HG03280 (cell line): ENCODE measurements at regions not wholly inside any gene's neighbourhood (a gene's known extent, or its start where the extent isn't known, plus 50 kb on each side); places are given as distances from the start of the nearest gene placed in this dataset.
"Not testable (repeated sequence)": the region's sequence is repeated elsewhere in the genome, so short reads cannot be mapped to it uniquely, and the experiment has no call there.

Experiments
- ATAC-seq: cut with Tn5 transposase; IDR thresholded peaks from one replicate; pipeline ENCODE4 v1.9.1; 2021; ENCODE audit warnings: mild to moderate bottlenecking, moderate library complexity; ENCODE audit not compliant: unreplicated experiment

DNA sequence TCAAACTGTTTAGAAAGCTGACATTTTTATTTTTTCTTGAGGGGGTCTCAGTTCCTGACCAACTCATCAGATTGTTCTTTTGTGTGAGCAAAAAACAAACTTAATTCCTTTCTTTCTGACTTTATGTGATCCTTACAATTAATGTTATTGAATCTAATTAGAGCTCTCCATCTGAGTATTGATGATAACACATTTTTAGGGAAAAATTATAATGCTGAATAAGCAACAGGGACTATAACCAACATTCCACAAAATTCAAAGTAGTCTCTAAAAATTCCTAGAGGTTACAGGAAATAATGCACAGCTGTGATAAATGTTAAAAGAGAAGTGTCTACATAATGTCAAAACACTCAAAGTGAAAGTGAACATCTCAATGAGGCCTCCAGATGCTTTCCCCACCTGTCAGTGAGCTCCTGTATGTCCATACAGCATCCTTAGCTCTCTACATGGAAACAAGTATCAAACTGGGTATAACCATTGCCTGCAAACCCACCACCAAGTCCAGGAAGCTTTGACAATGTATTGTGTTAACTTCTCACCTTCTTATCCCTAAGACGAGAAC, 786.0 kb upstream of the SLC39A10 start:
- peak; percentile 58 for ATAC-seq

DNA sequence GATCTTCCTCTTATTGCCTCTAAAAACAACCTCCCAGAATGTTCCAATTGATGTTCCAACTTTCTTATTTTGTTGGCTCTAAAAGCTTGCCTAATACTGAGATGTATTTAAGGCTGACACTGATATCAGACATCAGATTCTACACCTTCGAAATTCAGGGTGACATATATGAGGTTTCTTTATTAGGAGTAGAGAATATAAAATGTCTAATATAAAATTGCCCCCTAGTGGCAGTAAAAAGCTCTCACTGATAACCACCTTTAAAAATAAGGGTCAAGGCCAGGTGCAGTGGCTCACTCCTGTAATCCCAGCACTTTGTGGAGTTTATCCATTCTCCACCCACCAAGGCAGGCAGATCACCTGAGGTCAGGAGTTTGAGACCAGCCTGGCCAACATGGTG, 789.7 kb upstream of the SLC39A10 start:
- ATAC-seq = no peak

DNA sequence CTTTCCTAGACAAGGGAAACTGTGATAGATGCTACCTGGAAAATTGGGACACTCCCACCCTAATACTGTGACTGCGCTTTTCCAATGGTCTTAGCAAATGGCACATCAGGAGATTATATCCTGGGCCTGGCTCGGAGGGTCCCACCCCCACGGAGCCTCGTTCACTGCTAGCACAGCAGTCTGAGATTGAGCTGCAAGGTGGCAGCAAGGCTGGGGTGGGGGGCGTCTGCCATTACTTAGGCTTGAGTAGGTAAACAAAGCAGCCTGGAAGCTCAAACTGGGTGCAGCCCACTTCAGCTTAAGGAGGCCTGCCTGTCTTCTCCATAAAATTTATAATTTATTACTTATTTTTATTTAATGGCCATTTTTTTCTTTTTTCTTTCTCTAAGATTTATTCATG, 802.1 kb upstream of the SLC39A10 start:
- ATAC-seq = no peak

DNA sequence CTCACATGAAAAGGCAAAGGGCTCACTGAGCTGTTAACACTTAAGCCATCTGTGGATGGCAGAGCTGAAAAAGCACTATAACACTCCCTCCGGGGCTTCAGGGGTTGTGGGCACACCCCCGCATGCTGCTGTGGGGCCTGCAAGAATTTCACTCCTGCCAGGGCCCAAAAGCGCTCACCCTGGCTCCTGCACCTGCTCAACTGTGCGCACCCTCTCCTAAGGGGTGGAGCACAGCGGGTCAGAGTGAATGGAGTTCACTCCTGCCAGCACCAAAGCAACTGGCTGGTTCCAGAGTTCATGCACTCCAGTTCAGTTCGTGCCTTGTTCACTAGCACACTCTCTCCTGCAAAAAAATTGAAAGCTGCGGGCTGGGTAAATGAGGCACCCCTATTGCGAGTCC, 814.2 kb upstream of the SLC39A10 start:
- ATAC-seq = no peak

DNA sequence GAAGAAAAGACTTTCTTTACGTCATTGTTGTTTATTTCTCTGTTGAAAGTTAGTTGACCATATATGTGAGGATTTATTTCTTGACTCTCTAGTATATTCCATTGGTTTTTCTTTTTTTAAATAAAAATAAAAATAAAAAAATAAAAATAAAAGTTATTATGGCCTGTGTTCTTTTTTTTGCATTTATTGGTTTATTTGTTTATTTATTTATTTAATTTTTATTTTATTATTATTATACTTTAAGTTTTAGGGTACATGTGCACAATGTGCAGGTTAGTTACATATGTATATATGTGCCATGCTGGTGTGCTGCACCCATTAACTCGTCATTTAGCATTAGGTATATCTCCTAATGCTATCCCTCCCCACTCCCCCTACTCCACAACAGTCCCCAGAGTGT, 822.7 kb upstream of the SLC39A10 start:
- ATAC-seq = not testable (repeated sequence)

DNA sequence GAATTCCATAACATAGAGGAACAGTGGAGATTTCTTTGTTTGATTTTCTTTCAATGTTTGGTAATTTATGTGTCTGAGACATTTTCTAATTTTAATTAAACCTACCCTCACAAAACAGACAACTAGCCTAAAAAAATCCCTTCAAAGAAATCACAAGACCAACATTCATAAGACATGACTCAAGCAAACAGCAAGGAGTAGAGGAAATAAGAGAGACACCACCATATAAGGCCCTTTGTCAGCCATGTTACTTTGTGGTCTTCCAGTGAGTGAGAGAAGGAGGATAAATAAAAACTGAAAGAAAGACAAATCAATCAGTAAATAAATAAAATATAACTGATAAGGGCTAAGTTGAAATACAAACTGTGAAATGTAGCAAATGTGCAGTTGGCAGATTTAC, 830.8 kb upstream of the SLC39A10 start:
- no peak for ATAC-seq

DNA sequence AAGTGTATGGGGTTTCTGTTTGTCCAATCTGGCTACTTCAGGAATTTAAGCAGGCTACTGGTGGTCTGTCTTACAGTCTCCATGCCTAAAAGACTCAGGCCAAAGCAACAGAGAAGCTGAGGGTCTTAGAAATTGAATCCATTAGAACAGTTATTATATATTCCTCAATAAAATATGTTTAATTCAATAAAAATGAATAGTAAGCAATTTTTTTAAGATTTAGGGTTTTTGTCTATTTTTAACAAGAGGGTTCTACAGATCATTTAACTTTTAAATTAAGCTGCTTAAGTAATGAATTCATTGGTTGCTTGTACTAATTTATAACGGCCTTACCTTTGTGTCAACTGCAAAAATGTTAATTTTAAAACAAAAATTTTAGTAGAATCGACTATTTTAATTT, 832.6 kb upstream of the SLC39A10 start:
- ATAC-seq = no peak

DNA sequence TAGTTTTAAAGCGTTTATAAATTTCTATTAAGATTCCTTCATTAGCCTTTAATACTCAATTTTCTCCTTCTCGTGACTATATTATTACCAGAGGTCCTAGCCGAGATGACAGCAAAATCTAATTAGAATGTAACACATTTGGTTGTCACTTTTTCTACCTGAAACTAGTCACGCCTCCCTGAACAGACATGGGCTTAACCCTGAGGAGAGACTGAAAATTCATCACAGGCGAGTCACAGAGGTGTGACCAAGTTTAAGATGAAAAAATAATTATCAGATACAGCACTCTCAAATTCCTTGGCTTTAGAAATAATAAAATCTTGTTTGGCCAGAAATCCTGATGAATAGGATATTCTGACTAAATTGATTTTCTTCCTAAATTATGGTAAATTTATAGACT, 834.4 kb upstream of the SLC39A10 start:
- ATAC-seq = no peak

DNA sequence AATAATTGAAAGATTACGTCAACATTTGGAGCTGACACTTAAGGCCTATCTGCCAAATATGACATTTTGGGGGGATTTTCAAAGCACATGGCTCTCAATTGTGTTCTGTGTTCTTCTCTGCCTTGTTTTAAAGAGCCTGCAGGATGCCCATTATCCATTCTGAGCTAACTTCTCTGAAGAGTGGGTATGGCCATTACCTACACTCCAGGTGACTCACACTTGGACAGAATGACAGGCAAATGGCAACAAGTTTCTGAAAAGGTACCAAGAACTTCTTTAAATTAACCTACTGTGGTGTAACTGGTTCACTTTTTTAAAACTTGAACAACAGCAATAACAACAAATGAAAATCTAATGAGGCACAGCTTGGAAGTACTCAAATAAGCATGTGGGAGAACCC, 834.9 kb upstream of the SLC39A10 start:
- ATAC-seq = no peak

DNA sequence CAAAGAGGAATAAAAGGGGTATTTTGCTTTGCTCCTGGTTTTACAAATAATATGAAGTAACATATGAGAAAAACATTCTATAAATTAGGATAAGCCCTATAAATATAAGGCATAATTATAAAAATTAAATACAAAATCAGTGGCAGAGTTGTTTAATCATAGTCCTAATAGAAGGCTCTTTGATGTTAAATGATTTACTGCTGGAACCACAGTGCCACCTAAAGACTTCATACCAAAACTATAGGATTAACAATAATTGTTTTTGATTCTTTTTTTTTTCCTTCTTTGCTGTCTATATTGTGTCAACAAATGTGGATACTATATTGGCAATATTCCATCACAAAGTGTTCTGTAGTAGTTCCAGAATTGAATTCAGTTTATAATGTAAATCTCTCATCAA, 837.7 kb upstream of the SLC39A10 start:
- ATAC-seq = no peak

DNA sequence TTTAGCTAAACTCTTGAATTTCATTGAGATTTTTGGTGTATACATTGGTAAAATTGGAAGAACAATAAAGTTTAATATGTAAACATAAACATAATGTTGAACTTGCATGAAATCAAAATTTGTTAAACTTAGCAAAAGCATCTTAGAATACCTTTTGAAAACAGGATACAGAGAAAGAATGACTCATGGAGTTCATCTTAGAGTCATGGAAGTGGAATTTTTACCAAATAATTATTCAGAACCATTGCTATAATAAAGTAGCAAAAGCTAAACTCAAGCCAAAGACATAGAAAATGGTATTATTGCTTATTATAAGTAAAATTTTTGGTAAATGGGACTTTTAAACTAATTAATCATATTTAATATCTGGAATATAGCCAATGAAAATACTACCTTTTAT, 841.6 kb upstream of the SLC39A10 start:
- ATAC-seq = no peak

DNA sequence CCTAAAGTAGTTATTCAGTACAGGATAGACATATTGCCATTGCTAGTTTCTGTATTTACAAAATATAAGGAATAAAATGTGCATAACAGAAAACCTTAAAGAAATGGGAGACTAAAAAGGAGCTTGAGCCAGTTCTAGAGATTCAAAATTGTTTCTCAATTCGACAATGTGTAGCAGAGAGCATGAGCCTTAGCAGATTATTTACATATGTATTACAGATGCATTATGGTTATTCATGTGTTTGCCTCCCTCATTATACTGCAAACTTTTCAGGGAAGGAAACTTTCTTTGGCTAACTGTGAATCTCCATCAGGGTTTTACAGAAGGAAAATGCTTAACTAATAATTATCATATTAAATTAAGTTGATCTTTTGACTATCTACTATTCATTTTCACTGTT, 854.4 kb upstream of the SLC39A10 start:
- no peak for ATAC-seq

DNA sequence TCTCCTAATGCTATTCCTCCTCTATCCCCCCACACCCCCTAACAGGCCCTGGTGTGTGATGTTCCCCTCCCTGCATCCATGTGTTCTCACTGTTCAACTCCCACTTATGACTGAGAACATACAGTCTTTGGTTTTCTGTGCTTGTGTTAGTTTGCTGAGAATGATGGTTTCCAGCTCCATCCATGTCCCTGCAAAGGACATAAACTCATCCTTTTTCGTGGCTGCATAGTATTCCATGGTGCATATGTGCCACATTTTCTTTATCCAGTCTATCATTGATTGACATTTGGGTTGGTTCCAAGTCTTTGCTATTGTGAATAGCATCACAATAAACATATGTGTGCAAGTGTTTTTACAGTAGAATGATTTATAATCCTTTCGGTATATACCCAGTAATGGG, 870.0 kb upstream of the SLC39A10 start:
- not testable (repeated sequence) for ATAC-seq

DNA sequence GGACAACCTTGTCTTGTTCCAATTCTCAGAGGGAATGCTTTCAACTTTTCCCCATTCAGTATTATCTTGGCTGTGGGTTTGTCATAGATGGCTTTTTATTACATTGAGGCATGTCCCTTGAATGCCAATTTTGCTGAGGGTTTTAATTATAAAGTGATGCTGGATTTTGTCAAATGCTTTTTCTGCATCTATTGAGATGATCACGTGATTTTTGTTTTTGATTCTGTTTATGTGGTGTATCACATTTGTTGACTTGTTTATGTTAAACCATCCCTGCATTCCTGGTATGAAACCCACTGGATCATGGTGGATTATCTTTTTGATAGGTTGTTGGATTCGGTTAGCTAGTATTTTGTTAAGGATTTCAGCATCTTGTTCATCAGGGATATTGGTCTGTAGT, 885.6 kb upstream of the SLC39A10 start:
- ATAC-seq = not testable (repeated sequence)

DNA sequence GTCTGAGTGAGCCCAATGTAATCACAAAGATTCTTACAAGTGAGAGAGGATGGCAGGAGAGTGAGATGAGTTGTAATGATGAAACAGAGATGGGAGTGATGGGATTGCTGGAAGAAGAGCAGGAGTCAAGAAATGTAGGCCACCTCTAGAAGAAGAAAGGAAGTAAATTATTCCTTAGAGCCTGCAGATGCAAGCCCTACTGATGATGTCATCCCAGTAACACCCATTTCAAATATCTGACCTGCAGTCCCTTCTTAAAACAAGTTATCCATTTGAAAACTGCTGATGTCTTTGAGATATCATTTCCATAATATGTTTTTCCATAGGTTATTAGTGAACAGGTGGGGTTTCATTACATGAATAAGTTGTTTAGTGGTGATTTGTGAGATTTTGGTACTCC, 888.0 kb upstream of the SLC39A10 start:
- no peak for ATAC-seq

DNA sequence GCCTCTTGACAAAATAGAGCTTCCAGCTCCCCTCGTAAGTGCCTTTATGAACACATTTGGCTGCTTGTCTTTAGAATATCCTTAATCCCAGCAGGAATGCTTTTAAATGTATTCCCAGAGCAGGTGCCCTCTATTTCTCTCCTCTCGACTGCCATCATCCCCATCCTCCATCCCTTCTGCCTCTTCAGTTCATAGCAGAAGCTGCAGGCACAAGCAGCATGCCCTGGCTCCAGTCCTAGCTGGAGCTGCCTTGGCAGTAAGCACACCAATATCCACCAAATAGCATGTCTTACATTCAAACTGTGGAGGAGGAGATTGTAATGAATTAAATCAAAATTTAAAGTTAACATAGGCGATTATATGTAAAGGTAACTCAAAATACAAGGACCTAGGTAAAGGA, 891.3 kb upstream of the SLC39A10 start:
- ATAC-seq = no peak

DNA sequence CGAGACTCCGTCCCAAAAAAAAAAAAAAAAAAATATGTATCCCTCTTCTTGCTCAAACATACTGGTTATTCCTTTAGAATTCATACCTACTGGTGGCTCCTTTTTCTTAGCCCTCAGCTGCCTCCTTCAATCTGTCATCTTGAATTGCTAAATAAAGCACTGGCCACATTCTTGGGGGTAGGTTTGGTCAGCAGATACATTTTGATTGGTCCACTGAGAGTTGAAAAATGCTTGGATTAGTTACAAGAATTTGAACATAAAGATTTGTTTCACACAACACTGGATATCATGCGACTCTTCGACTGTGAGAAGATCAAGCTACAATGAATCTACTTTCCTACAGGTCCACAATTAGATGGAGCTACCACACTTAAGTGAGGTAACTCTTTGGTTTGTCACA, 906.1 kb upstream of the SLC39A10 start:
- ATAC-seq = no peak

DNA sequence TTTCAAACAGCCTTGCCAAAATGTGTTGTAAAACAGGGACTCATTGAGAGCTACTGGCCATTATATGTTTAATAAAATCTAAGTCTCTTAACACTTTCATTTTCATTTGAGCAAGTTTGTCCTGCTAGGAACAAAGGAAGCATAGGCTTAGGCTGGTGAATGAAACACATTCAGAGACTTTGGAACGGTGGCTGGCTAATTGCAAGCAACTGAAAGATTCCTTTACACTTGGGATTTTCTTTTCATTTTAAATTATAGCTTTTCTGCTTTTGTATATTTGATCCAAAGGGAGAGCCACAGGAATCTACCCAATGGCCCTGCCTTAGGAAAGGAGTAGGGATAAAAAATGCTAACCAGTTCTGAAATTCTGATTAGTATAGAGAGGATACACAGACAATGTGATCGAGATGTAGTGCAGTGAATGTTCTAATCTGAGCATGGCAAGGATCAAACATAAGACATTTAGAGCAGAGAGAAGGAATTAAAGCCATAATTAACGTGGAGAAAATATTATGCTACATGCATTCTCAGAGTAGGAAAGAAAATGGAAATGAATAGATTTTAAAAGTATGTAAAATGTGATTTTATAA, 911.4 kb upstream of the SLC39A10 start:
- no peak for ATAC-seq

DNA sequence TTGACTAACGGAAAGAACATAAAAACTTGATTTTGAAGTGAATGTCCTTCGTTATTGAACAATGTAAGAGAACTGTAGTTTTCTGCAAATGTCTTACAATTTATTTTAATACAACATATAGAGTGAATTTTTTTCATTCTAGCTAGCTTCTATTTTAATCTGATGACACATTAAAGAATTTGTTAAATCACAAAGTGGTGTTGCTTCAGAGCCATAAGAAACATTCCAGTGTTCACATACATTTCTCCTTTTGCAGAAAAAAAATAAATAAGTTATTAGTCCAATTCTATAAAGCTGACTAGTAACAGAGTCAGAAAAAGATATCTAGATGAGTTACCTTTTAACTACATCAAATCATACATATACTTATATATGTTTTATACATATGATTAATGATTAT, 914.3 kb upstream of the SLC39A10 start:
- ATAC-seq = no peak

DNA sequence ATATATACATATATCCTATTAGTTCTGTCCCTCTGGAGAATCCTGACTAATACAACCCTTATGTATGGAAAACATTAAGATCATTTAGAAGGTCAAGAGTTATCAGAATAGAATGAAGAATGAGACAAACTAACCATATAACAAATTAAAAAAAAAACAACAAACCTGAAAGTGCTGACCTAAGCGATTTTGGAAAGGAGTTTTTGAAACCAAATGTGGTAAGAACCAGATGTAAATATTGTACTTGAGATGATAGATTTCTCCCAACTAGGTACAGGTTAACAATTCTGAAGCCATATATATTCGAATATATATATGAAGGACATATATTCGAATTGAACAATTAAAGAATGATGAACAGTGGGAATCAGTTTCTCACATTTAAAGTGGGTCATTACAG, 917.8 kb upstream of the SLC39A10 start:
- ATAC-seq = no peak

DNA sequence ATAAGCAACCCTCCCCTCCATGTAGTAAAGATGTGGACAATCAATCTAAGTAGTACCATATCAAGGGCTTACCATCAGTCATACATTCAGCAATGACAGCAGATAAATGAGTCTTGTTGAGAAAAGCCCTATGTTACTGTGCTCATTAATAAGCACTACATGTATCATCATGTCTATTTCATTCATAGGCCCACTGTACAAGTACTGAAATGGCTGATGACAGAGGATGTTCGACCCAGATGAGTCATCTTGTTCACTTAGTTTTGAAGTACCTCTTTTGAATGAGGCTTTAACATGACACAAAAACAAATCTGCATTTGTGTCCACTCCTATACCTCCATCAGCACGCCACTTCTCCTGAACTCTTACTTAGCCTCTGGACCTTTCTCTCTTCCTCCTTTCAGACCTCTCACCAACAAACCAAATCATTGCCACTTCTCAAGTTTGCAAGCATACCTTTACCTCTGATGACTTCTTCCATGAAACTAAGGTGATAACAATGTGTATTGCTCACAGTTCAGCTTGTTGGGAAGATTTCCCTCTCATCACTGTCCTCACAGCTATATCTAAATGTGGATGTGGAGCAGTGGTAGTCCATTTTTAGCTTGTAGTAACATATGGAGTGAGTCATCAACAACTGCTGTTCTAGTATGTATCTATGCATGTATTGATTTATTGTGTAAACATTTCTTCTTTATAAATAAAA, 921.0 kb upstream of the SLC39A10 start:
- no peak for ATAC-seq

DNA sequence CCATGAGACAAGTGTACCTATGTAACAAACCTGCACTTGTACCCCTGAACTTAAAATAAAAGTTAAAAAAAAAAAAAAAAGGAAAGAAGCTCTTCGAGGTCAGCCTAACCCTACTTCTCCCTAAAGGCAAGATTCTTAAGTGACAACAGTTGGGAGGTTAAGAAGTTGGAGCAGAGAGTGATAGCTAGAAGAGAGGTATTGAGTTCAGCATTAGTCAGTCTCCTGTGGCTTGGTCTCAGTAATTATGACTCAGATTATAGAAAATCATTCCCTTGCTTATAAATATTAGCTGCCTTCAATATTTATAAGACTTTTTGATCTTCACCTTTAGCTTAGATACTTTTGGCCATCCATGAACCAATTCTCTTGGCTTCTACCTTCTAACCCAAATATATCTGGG, 926.8 kb upstream of the SLC39A10 start:
- no peak for ATAC-seq

DNA sequence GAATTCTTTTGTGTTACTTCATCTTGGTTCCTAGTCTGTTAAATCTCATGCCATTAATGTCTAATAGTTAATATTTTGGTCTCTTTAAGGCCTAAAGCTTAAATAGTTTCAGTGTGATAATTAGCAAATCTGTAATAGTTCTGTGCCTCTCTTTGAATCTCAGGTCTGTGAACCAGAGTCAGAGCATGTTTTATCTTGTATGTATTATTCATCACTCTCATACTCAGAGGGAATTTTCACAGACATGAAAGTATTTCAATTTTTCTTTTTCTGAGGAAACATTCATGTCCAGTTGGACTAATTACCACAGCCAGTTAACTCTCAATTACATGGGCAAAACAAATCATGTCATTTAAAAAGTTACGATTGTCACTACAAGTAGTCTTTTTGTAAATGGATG, 931.9 kb upstream of the SLC39A10 start:
- ATAC-seq = no peak
